Colonic mucosa (tissue), 4 donors: ENCODE measurements at regions not wholly inside any gene's neighbourhood (a gene's known extent, or its start where the extent isn't known, plus 50 kb on each side); places are given as distances from the start of the nearest gene placed in this dataset.

ENCODE experiments used
- DNase-seq: peaks from one replicate; pipeline ENCODE4 v3.0.0-alpha.2; 2020
- H3K27ac ChIP-seq: fragments of 200-600 bp; one replicate; pipeline ENCODE4 v1.8.0; 2021
- H3K27me3 ChIP-seq: fragments of 200-600 bp; one replicate; pipeline ENCODE4 v1.8.0; 2021
- H3K36me3 ChIP-seq: fragments of 200-600 bp; one replicate; pipeline ENCODE4 v1.8.0; 2021
- H3K4me1 ChIP-seq: fragments of 200-600 bp; one replicate; pipeline ENCODE4 v1.8.0; 2021; ENCODE audit warnings: mild to moderate bottlenecking
- H3K4me3 ChIP-seq: fragments of 200-600 bp; one replicate; pipeline ENCODE4 v1.8.0; 2021
- H3K9ac ChIP-seq, 2 donors: one replicate each; pipeline ENCODE4 v1.7.0; 2013; ENCODE audit warnings: control low read depth in 2 of 2, low read depth in 2 of 2, low read length in 2 of 2
- H3K9me3 ChIP-seq: fragments of 200-600 bp; one replicate; pipeline ENCODE4 v1.8.0; 2021
- CTCF ChIP-seq: fragments of 200-600 bp; IDR thresholded peaks from one replicate; pipeline ENCODE4 v1.8.0; 2022; ENCODE audit warnings: antibody characterized with exemption, mild to moderate bottlenecking
- intact Hi-C: fragments of 100-400 bp; cut with DNase I; formaldehyde crosslinking; loops from one replicate; pipeline ENCODE4 v1.14.1; 2022
- donor health status: healthy.
- donor health status: DM: no; HTN: no; CAD: no.
- donor health status: DM: no; HTN: no; CAD: no.

DNA sequence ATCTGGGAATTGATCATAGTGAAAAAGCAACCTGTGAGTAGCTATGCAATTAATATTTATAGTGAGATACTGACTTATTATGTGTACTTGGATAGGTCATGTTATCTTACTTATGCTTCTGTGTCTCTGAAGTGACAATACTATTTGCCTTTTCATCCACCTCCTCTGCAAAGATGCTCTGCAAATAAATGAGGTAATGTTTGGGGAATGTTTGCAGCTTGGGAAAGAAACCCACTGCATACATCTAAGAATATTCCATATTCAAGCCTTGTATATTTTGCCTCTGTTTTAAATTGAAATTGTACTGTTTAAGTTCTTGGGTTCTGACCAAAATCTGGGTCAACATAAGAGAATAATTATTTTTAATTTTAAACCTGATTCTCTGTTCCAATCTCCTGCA, 217.4 kb upstream of the DTNA start:
- TF ChIP-seq CTCF = no peak
- no peak overlapping the region for H3K9ac ChIP-seq
- H3K36me3 ChIP-seq = no peaks in the 10 kb centered on the region
- H3K9me3 ChIP-seq = no peaks in the 10 kb centered on the region
- intact Hi-C loops = no loop called here
- no peak overlapping the region for H3K27ac ChIP-seq
- H3K4me3 ChIP-seq = no peak overlapping the region
- H3K27me3 ChIP-seq = peaks cover 6% of the 10 kb centered on the region
- H3K4me1 ChIP-seq = no peaks in the 10 kb centered on the region
- DNase-seq = no peak

GRCh38 chr18:34493099-34493544, 217.0 kb upstream of the DTNA start:
- intact Hi-C loops = no loop called here

GRCh38 chr18:34493566-34494358, 216.3 kb upstream of the DTNA start:
- no peaks in the 10 kb centered on the region for H3K36me3 ChIP-seq
- H3K27me3 ChIP-seq = peaks cover 6% of the 10 kb centered on the region
- no peaks in the 10 kb centered on the region for H3K4me1 ChIP-seq
- no peak overlapping the region for H3K27ac ChIP-seq
- no peak for DNase-seq
- intact Hi-C loops = no loop called here
- H3K4me3 ChIP-seq = peak overlapping the region; percentile 32
- H3K9me3 ChIP-seq = no peaks in the 10 kb centered on the region
- TF ChIP-seq CTCF = no peak
- H3K9ac ChIP-seq = peak overlapping the region in 1 of 2 donors; percentile 29

More at GRCh38 chr18:34493099-34493544, 217.0 kb upstream of the DTNA start:
- H3K27ac ChIP-seq = no peak overlapping the region
- no peak overlapping the region for H3K9ac ChIP-seq
- H3K27me3 ChIP-seq = peaks cover 6% of the 10 kb centered on the region
- DNase-seq = peak; percentile 43
- peak overlapping the region; percentile 32 for H3K4me3 ChIP-seq
- H3K4me1 ChIP-seq = no peaks in the 10 kb centered on the region
- TF ChIP-seq CTCF = no peak
- H3K9me3 ChIP-seq = no peaks in the 10 kb centered on the region
- H3K36me3 ChIP-seq = no peaks in the 10 kb centered on the region

DNA sequence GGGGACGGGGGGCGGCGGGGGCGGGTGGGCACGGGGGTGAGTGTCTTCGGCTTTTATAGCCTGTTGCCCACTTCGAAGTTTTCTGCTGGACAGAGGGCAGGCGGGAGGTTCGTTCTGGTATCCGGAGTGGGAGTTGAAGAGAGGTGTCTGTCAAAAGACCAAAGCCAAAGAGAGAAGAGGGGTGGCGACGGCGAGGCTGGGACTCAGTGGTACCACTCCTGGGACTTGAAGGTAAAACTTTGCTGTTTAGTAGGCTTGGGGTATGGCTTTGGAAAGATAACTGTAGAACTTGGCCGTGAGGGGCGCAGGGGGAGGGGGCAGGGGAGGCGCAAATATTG, 215.8 kb upstream of the DTNA start:
- Histone ChIP-seq H3K9me3 (no peaks in the 10 kb centered on the region), H3K9ac (no peak overlapping the region), H3K36me3 (no peaks in the 10 kb centered on the region), H3K4me1 (no peaks in the 10 kb centered on the region), H3K27me3 (peaks cover 6% of the 10 kb centered on the region), H3K27ac (no peak overlapping the region), H3K4me3 (peak overlapping the region; percentile 32)
- intact Hi-C loops = no loop called here
- DNase-seq = no peak
- TF ChIP-seq CTCF = no peak

DNA sequence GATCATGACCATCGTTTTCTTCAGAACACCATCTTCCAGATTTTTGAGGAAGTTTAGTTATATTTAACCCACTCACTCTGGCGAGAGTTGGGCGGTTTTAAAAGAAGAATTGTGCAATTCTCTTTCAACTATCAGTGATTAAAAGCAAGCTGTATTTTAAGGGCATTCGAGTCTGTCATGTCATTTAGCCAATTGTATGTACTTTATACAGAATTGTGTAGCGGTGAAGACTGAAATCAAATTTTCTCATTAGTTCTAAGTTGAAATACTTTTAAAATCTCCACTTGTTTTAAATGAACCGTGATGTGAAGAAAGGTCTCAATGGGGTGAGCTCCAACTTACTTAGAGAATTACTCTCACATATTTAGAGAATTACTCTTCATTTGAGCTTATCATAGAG, 214.6 kb upstream of the DTNA start:
- peaks cover 6% of the 10 kb centered on the region for H3K27me3 ChIP-seq
- intact Hi-C loops = no loop called here

More for the DNA sequence above, 214.6 kb upstream of the DTNA start:
- no peaks in the 10 kb centered on the region for H3K9me3 ChIP-seq
- H3K36me3 ChIP-seq = no peaks in the 10 kb centered on the region
- H3K4me3 ChIP-seq = no peak overlapping the region
- no peak overlapping the region for H3K27ac ChIP-seq
- DNase-seq = no peak
- no peak for TF ChIP-seq CTCF
- no peaks in the 10 kb centered on the region for H3K4me1 ChIP-seq
- no peak overlapping the region for H3K9ac ChIP-seq
